ENCODE measurements at regions not wholly inside any gene's neighbourhood (a gene's known extent, or its start where the extent isn't known, plus 50 kb on each side); places are given as distances from the start of the nearest gene placed in this dataset.

DNA sequence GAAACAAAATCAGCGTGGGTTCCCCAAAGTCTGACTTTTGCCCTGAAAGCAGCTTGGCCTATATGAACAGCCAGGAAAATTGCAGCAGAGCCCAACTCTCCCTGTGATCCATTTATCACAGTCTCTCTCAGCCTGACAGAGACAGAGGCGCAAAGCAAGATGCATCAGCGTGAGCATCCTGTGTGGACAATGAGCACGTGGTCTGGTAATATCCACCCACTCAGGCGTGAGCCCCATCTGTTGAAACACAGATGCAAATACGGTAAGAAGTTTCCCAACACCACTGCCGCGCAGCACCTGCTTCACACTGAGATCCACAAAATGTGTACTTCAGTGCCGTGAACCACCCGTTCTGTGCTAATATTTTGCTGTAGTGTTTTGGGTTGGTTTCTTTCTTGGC is 114.6 kb downstream of the MRPL36 start:
- ChIA-PET POLR2A (no interaction called here), CTCF (no interaction called here)
- no peak for ATAC-seq
- peaks cover 25% of the 10 kb centered on the region for H3K9me3 Mint-ChIP-seq
- no peak overlapping the region for H3K4me3 Mint-ChIP-seq
- no peaks in the 10 kb centered on the region for H3K4me1 Mint-ChIP-seq
- no peaks in the 10 kb centered on the region for H3K36me3 Mint-ChIP-seq
- no peaks in the 10 kb centered on the region for H3K27me3 Mint-ChIP-seq (ENCODE audit: low read depth)
- TF ChIP-seq, protein P1, sequence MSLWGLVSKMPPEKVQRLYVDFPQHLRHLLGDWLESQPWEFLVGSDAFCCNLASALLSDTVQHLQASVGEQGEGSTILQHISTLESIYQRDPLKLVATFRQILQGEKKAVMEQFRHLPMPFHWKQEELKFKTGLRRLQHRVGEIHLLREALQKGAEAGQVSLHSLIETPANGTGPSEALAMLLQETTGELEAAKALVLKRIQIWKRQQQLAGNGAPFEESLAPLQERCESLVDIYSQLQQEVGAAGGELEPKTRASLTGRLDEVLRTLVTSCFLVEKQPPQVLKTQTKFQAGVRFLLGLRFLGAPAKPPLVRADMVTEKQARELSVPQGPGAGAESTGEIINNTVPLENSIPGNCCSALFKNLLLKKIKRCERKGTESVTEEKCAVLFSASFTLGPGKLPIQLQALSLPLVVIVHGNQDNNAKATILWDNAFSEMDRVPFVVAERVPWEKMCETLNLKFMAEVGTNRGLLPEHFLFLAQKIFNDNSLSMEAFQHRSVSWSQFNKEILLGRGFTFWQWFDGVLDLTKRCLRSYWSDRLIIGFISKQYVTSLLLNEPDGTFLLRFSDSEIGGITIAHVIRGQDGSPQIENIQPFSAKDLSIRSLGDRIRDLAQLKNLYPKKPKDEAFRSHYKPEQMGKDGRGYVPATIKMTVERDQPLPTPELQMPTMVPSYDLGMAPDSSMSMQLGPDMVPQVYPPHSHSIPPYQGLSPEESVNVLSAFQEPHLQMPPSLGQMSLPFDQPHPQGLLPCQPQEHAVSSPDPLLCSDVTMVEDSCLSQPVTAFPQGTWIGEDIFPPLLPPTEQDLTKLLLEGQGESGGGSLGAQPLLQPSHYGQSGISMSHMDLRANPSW (CRISPR knock-in tag; conservative IDR thresholded peaks at IDR 0.05; ENCODE audit: low read depth): no peak
- TF ChIP-seq, protein P2, sequence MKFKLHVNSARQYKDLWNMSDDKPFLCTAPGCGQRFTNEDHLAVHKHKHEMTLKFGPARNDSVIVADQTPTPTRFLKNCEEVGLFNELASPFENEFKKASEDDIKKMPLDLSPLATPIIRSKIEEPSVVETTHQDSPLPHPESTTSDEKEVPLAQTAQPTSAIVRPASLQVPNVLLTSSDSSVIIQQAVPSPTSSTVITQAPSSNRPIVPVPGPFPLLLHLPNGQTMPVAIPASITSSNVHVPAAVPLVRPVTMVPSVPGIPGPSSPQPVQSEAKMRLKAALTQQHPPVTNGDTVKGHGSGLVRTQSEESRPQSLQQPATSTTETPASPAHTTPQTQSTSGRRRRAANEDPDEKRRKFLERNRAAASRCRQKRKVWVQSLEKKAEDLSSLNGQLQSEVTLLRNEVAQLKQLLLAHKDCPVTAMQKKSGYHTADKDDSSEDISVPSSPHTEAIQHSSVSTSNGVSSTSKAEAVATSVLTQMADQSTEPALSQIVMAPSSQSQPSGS (CRISPR knock-in tag; IDR thresholded peaks at IDR 0.05; ENCODE audit: borderline replicate concordance, low read depth): no peak
- TF ChIP-seq ZNF671 (CRISPR knock-in tag; IDR thresholded peaks at IDR 0.05) (no peak), ZNF263 (CRISPR knock-in tag; IDR thresholded peaks at IDR 0.05; ENCODE audit: low read depth) (no peak), CREM (CRISPR knock-in tag; IDR thresholded peaks at IDR 0.05) (no peak), SOX15 (CRISPR knock-in tag; IDR thresholded peaks at IDR 0.05) (no peak), PRRX2 (CRISPR knock-in tag; IDR thresholded peaks at IDR 0.05) (no peak)
- TF ChIP-seq, protein P3, sequence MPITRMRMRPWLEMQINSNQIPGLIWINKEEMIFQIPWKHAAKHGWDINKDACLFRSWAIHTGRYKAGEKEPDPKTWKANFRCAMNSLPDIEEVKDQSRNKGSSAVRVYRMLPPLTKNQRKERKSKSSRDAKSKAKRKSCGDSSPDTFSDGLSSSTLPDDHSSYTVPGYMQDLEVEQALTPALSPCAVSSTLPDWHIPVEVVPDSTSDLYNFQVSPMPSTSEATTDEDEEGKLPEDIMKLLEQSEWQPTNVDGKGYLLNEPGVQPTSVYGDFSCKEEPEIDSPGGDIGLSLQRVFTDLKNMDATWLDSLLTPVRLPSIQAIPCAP (CRISPR knock-in tag; IDR thresholded peaks at IDR 0.05): no peak
- TF ChIP-seq, protein P4, sequence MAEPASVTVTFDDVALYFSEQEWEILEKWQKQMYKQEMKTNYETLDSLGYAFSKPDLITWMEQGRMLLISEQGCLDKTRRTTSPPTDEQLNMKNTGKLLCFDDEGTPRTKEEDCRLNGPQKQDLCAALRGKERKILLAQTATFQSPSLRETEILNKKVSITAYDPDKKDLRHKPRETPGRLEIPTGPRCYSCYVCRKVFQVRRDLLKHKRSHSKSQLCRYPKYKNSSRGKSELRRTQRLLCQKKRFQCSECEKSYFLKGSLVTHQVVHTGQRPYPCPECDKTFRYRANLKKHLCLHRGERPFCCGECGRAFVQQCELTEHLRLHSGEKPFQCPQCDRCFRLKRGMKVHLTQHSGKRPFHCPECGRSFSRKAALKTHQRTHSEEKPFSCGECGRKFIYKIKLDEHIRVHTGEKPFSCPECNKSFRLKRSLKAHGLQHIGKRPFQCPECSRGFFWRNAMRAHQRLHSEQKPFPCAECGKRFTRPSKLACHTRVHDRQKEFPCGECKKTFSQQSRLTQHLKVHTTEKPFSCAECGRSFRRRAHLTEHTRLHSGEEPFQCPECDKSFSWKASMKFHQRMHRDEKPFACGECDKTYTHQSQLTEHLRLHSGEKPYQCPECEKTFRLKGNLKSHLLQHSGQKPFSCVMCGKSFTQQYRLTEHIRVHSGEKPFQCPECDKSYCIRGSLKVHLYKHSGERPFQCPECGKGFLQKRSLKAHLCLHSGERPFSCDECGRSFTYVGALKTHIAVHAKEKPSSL (CRISPR knock-in tag; conservative IDR thresholded peaks at IDR 0.05): no peak
- TF ChIP-seq, protein P5, sequence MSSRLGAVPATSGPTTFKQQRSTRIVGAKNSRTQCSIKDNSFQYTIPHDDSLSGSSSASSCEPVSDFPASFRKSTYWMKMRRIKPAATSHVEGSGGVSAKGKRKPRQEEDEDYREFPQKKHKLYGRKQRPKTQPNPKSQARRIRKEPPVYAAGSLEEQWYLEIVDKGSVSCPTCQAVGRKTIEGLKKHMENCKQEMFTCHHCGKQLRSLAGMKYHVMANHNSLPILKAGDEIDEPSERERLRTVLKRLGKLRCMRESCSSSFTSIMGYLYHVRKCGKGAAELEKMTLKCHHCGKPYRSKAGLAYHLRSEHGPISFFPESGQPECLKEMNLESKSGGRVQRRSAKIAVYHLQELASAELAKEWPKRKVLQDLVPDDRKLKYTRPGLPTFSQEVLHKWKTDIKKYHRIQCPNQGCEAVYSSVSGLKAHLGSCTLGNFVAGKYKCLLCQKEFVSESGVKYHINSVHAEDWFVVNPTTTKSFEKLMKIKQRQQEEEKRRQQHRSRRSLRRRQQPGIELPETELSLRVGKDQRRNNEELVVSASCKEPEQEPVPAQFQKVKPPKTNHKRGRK (CRISPR knock-in tag; IDR thresholded peaks at IDR 0.05; ENCODE audit: borderline replicate concordance): no peak
- no peak for DNase-seq (ENCODE audit: low spot score)
- H3K27ac Mint-ChIP-seq: no peak overlapping the region

DNA sequence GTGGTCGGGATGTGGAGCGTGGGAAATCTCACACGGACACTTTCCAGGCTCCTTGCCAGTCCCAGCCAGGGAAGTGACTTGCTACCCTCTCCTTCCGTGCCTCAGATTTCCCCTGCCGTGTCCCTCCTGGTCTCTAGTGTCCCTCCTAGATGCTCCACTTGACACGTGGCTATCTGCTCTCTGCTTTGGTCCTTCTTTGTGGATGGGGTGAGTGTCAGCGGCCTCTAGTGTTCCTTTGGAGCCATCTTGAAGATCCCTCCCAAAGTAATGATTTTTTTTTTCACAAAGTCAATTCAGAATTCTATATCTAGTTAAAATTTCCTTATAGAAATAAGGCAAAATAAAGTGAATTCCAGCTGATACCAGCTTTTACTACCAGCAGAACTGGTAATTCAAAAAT is 117.7 kb downstream of the MRPL36 start:
- no peak overlapping the region for H3K27ac Mint-ChIP-seq
- ChIA-PET POLR2A (interaction anchor here (0.6 kb wide), 1 partner anchor 46 kb away, joined by 3 read pairs; no protein-coding TSS in a partner anchor), CTCF (no interaction called here)
- no peak overlapping the region for H3K4me3 Mint-ChIP-seq
- H3K4me1 Mint-ChIP-seq: no peaks in the 10 kb centered on the region
- DNase-seq (ENCODE audit: low spot score) (no peak), ATAC-seq (peak; percentile 58; the same call in 1 of the 2 replicates)
- H3K9me3 Mint-ChIP-seq: peaks cover 38% of the 10 kb centered on the region
- H3K27me3 Mint-ChIP-seq (ENCODE audit: low read depth): peaks cover 4% of the 10 kb centered on the region; the same call in 1 of the 2 replicates
- H3K36me3 Mint-ChIP-seq: peaks cover 7% of the 10 kb centered on the region; the same call in 1 of the 2 replicates
- no peak for TF ChIP-seq ATF1 (CRISPR knock-in tag; IDR thresholded peaks at IDR 0.05)
- no peak for TF ChIP-seq TEAD1 (CRISPR knock-in tag; IDR thresholded peaks at IDR 0.05)
- TF ChIP-seq, protein P6, sequence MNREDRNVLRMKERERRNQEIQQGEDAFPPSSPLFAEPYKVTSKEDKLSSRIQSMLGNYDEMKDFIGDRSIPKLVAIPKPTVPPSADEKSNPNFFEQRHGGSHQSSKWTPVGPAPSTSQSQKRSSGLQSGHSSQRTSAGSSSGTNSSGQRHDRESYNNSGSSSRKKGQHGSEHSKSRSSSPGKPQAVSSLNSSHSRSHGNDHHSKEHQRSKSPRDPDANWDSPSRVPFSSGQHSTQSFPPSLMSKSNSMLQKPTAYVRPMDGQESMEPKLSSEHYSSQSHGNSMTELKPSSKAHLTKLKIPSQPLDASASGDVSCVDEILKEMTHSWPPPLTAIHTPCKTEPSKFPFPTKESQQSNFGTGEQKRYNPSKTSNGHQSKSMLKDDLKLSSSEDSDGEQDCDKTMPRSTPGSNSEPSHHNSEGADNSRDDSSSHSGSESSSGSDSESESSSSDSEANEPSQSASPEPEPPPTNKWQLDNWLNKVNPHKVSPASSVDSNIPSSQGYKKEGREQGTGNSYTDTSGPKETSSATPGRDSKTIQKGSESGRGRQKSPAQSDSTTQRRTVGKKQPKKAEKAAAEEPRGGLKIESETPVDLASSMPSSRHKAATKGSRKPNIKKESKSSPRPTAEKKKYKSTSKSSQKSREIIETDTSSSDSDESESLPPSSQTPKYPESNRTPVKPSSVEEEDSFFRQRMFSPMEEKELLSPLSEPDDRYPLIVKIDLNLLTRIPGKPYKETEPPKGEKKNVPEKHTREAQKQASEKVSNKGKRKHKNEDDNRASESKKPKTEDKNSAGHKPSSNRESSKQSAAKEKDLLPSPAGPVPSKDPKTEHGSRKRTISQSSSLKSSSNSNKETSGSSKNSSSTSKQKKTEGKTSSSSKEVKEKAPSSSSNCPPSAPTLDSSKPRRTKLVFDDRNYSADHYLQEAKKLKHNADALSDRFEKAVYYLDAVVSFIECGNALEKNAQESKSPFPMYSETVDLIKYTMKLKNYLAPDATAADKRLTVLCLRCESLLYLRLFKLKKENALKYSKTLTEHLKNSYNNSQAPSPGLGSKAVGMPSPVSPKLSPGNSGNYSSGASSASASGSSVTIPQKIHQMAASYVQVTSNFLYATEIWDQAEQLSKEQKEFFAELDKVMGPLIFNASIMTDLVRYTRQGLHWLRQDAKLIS (CRISPR knock-in tag; IDR thresholded peaks at IDR 0.05; ENCODE audit: borderline replicate concordance): no peak
- TF ChIP-seq, protein P7, sequence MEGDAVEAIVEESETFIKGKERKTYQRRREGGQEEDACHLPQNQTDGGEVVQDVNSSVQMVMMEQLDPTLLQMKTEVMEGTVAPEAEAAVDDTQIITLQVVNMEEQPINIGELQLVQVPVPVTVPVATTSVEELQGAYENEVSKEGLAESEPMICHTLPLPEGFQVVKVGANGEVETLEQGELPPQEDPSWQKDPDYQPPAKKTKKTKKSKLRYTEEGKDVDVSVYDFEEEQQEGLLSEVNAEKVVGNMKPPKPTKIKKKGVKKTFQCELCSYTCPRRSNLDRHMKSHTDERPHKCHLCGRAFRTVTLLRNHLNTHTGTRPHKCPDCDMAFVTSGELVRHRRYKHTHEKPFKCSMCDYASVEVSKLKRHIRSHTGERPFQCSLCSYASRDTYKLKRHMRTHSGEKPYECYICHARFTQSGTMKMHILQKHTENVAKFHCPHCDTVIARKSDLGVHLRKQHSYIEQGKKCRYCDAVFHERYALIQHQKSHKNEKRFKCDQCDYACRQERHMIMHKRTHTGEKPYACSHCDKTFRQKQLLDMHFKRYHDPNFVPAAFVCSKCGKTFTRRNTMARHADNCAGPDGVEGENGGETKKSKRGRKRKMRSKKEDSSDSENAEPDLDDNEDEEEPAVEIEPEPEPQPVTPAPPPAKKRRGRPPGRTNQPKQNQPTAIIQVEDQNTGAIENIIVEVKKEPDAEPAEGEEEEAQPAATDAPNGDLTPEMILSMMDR (IDR thresholded peaks at IDR 0.05): no peak
- TF ChIP-seq CREM (CRISPR knock-in tag; IDR thresholded peaks at IDR 0.05): no peak
- no peak for TF ChIP-seq KAT7 (CRISPR knock-in tag; IDR thresholded peaks at IDR 0.05; ENCODE audit: borderline replicate concordance)
- TF ChIP-seq, protein P8, sequence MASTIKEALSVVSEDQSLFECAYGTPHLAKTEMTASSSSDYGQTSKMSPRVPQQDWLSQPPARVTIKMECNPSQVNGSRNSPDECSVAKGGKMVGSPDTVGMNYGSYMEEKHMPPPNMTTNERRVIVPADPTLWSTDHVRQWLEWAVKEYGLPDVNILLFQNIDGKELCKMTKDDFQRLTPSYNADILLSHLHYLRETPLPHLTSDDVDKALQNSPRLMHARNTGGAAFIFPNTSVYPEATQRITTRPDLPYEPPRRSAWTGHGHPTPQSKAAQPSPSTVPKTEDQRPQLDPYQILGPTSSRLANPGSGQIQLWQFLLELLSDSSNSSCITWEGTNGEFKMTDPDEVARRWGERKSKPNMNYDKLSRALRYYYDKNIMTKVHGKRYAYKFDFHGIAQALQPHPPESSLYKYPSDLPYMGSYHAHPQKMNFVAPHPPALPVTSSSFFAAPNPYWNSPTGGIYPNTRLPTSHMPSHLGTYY (CRISPR knock-in tag; IDR thresholded peaks at IDR 0.05): no peak

All from WTC11 (cell line).